ENCODE measurements at regions not wholly inside any gene's neighbourhood (a gene's known extent, or its start where the extent isn't known, plus 50 kb on each side); places are given as distances from the start of the nearest gene placed in this dataset.

DNA sequence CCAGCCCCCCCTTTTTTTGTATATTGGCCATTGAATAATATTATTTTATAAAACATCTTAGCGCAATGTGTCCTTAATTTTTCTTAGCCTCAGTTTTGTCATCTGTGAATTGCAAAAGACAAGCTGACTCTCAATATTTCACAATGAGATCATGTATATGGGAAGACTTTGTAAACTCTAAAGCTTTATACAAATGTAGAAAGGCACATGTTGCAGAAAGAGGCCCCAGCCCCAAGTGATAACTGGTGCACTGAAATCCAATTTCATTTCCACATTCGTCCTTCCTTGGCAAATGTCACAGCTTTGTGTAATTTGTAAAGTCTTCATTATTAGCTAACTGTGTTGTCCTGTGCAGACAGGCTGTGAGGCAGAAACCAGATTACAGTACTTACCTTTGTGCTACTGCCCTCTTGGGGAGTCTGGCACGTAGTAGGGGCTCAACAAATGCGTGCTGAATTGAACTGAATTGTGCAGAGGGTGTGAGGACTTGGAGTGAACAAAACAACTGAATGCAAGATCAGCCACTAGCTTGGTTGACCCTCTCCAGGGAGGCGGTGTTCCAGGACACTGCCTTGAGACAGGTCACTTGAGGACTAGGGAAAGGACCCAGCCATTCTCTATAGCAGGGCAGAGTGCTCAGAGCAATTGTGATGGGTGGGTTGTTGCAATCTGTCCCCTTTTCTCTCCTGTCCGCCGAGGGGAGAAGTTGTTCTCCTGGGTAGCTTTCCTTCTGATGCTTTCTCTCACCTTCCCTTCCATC, 74.6 kb downstream of the LMO4 start:
- TF ChIP-seq CTCF (IDR thresholded peaks at IDR 0.05) (no peak), POLR2A (IDR thresholded peaks at IDR 0.05) (no peak)

Data from lower leg skin (tissue), 3 donors.